Chondrocyte (in vitro differentiated cells): ENCODE measurements at regions not wholly inside any gene's neighbourhood (a gene's known extent, or its start where the extent isn't known, plus 50 kb on each side); places are given as distances from the start of the nearest gene placed in this dataset.

Experiments
- DNase-seq: peaks from one replicate; pipeline ENCODE4 v3.0.0; 2021; ENCODE audit warnings: mixed read lengths, low spot score
- H3K27ac Mint-ChIP-seq: one replicate; pipeline ENCODE4 v1.8.0; 2021; ENCODE audit warnings: mild to moderate bottlenecking, moderate library complexity, mixed read lengths; ENCODE audit not compliant: unreplicated experiment
- H3K27me3 Mint-ChIP-seq: 2 replicates; pipeline ENCODE4 v1.8.0; 2021; ENCODE audit warnings: low read depth, mixed read lengths
- H3K36me3 Mint-ChIP-seq: 2 replicates; pipeline ENCODE4 v1.8.0; 2021; ENCODE audit warnings: low read depth, mixed read lengths
- H3K4me1 Mint-ChIP-seq: 2 replicates; pipeline ENCODE4 v1.8.0; 2021; ENCODE audit warnings: low read depth, mild to moderate bottlenecking, mixed read lengths
- H3K4me3 Mint-ChIP-seq: one replicate; pipeline ENCODE4 v1.8.0; 2021; ENCODE audit warnings: mild to moderate bottlenecking, moderate library complexity, mixed read lengths; ENCODE audit not compliant: unreplicated experiment
- H3K9me3 Mint-ChIP-seq: 2 replicates; pipeline ENCODE4 v1.8.0; 2021; ENCODE audit warnings: low read depth, mixed read lengths
- TF ChIP-seq, protein P1 (sequence below): fragments of 200-600 bp; sonication (generic); IDR thresholded peaks from 2 replicates; pipeline ENCODE4 v1.5.0; 2021; ENCODE audit warnings: antibody characterized with exemption, mild to moderate bottlenecking, moderate library complexity

DNA sequence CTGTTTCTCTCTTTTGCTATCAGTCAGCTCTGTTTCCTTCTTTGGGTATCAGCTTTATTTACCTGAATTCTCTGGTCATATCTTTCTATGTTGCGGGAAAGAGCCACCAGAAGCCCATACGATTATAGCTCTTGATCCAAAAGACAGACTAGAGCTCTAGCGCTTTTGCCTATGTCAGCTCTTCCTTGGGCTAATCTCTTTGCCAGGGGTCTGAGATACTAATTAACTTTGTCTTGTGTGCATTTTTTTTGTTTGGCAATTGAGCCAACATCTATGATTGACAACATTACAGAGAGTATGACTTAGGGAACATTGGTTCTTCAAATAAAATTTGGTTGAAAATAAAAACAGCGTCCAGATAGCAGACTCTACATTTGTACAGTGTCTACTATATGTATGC lies 603.0 kb downstream of the KCTD16 start:
- H3K27me3 Mint-ChIP-seq = peaks cover 5% of the 10 kb centered on the region
- H3K27ac Mint-ChIP-seq = no peak overlapping the region
- H3K4me3 Mint-ChIP-seq = no peak overlapping the region
- no peaks in the 10 kb centered on the region for H3K9me3 Mint-ChIP-seq
- H3K36me3 Mint-ChIP-seq = no peaks in the 10 kb centered on the region
- TF ChIP-seq, protein P1, sequence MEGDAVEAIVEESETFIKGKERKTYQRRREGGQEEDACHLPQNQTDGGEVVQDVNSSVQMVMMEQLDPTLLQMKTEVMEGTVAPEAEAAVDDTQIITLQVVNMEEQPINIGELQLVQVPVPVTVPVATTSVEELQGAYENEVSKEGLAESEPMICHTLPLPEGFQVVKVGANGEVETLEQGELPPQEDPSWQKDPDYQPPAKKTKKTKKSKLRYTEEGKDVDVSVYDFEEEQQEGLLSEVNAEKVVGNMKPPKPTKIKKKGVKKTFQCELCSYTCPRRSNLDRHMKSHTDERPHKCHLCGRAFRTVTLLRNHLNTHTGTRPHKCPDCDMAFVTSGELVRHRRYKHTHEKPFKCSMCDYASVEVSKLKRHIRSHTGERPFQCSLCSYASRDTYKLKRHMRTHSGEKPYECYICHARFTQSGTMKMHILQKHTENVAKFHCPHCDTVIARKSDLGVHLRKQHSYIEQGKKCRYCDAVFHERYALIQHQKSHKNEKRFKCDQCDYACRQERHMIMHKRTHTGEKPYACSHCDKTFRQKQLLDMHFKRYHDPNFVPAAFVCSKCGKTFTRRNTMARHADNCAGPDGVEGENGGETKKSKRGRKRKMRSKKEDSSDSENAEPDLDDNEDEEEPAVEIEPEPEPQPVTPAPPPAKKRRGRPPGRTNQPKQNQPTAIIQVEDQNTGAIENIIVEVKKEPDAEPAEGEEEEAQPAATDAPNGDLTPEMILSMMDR = no peak
- H3K4me1 Mint-ChIP-seq = no peaks in the 10 kb centered on the region
- DNase-seq = no peak

DNA sequence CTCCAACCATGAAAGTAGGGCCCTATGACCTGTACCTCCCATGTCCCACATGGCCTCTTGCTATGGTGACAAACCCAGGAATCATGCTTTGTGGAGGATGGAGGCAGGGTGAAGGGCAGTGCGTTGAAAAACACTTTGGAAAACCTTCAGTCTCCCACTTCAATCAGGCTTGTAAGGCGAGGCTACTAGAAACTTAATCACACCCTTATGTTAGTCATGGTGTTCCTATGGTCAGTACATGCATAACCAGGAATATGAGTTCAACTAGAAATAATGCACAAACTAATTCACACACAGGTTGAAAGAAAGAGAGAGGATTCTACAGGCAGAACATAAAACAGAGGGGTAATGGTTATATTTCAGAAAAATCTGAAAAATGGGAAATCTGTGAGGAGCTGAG lies 601.1 kb downstream of the KCTD16 start:
- no peaks in the 10 kb centered on the region for H3K9me3 Mint-ChIP-seq
- no peaks in the 10 kb centered on the region for H3K4me1 Mint-ChIP-seq
- H3K27me3 Mint-ChIP-seq = peaks cover 5% of the 10 kb centered on the region
- H3K27ac Mint-ChIP-seq = no peak overlapping the region
- DNase-seq = no peak
- H3K4me3 Mint-ChIP-seq = no peak overlapping the region
- TF ChIP-seq, protein P1 = no peak
- H3K36me3 Mint-ChIP-seq = no peaks in the 10 kb centered on the region

DNA sequence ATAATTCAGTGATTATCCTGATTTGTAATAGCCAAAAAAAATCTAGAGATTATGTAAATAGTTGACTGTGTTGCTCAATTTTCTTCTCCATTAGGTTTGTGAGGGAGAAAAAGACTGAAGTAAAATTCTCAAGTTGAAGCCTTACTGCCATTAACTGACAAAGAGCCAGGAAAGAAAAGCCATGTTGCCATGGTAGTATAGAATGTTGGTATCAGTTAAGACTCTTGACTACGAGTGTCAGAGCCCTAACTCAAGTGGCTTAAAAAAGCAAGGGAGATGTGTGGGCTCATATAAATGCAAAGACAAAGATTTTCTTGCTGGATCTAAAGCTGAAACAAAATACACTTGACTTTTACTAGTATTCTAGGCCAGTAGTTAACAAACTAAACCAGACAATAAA lies 571.7 kb downstream of the KCTD16 start:
- TF ChIP-seq, protein P1 = no peak
- Mint-ChIP-seq H3K36me3 (no peaks in the 10 kb centered on the region), H3K27me3 (no peaks in the 10 kb centered on the region), H3K4me1 (no peaks in the 10 kb centered on the region), H3K4me3 (no peak overlapping the region), H3K27ac (no peak overlapping the region), H3K9me3 (peaks cover 23% of the 10 kb centered on the region)
- no peak for DNase-seq

DNA sequence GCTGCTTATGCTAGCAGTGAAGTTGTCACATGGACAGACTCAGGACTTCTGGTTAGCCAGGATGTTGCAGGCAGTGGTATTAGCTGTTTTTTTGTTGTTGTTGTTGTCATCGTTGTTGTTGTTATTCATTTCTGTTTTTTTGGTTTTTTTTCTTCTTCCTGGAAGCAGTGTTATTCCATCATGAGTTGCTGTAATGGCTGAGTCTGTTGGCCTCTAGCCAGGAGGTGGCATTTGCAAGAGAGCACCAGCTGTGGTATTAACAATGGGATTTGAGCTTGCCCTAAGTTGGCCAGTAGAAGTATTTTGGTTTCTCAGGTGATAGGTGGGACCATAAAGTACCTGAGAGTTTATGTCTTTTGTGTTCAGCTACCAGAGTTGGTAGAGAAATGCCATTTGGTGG lies 561.1 kb downstream of the KCTD16 start:
- Mint-ChIP-seq H3K27me3 (peaks cover 7% of the 10 kb centered on the region), H3K9me3 (peaks cover 33% of the 10 kb centered on the region), H3K36me3 (no peaks in the 10 kb centered on the region), H3K4me1 (no peaks in the 10 kb centered on the region), H3K27ac (no peak overlapping the region), H3K4me3 (no peak overlapping the region)
- TF ChIP-seq, protein P1 = no peak
- DNase-seq = no peak

DNA sequence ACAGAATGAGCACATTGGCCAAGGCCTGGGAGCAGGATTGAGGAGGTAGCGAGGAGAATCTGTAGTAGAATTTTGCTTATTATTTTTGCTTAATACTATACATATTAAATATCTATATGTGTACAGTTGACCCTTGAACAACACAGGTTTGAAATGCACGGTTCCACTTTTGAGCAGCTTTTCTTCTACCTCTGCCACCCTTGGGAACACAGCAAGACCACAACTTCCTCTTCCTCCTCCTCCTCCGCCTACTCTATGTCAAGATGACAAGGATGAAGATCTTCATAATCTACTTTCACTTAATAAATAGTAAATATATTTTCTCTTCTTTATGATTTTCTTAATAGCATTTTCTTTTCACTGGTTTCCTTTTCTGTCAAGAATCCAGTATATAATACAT lies 541.4 kb downstream of the KCTD16 start:
- peaks cover 7% of the 10 kb centered on the region for H3K9me3 Mint-ChIP-seq
- no peak overlapping the region for H3K4me3 Mint-ChIP-seq
- peaks cover 2% of the 10 kb centered on the region for H3K27me3 Mint-ChIP-seq
- TF ChIP-seq, protein P1 = no peak
- H3K36me3 Mint-ChIP-seq = peaks cover 2% of the 10 kb centered on the region
- H3K4me1 Mint-ChIP-seq = no peaks in the 10 kb centered on the region
- no peak overlapping the region for H3K27ac Mint-ChIP-seq
- no peak for DNase-seq
